H9 (cell line): ENCODE measurements at regions not wholly inside any gene's neighbourhood (a gene's known extent, or its start where the extent isn't known, plus 50 kb on each side); places are given as distances from the start of the nearest gene placed in this dataset.

Experiments
- DNase-seq: peaks from one replicate; pipeline ENCODE4 v3.0.0-alpha.2; 2017
- H2AFZ ChIP-seq: one replicate; pipeline ENCODE4 v1.6.1; 2013; ENCODE audit warnings: mild to moderate bottlenecking, low read length, control low read depth, moderate library complexity
- H2AK5ac ChIP-seq: 2 replicates; pipeline ENCODE4 v1.6.1; 2013; ENCODE audit warnings: low read length, control low read depth, mixed read lengths; ENCODE audit not compliant: insufficient read length
- H2BK120ac ChIP-seq: one replicate; pipeline ENCODE4 v1.6.1; 2013; ENCODE audit warnings: low read depth, mild to moderate bottlenecking, low read length, control low read depth, inconsistent platforms; ENCODE audit not compliant: poor library complexity, severe bottlenecking
- H2BK12ac ChIP-seq: 2 replicates; pipeline ENCODE4 v1.6.1; 2013; ENCODE audit warnings: low read length, control low read depth, mixed read lengths, low read depth; ENCODE audit not compliant: insufficient read length
- H2BK15ac ChIP-seq: 2 replicates; pipeline ENCODE4 v1.6.1; 2013; ENCODE audit warnings: low read depth, low read length, control low read depth
- H2BK20ac ChIP-seq: one replicate; pipeline ENCODE4 v1.6.1; 2013; ENCODE audit warnings: low read depth, mild to moderate bottlenecking, low read length, control low read depth, inconsistent platforms; ENCODE audit not compliant: poor library complexity, severe bottlenecking
- H2BK5ac ChIP-seq: 2 replicates; pipeline ENCODE4 v1.6.1; 2013; ENCODE audit warnings: low read length, control low read depth, mixed read lengths; ENCODE audit not compliant: insufficient read length
- H3K14ac ChIP-seq: 2 replicates; pipeline ENCODE4 v1.6.1; 2013; ENCODE audit warnings: low read length, control low read depth; ENCODE audit not compliant: insufficient read depth
- H3K18ac ChIP-seq: 2 replicates; pipeline ENCODE4 v1.6.1; 2013; ENCODE audit warnings: low read depth, mild to moderate bottlenecking, mixed read lengths, low read length, control low read depth; ENCODE audit not compliant: insufficient read length
- H3K23ac ChIP-seq: 2 replicates; pipeline ENCODE4 v1.6.1; 2013; ENCODE audit warnings: low read length, control low read depth, mixed read lengths, low read depth; ENCODE audit not compliant: insufficient read length
- H3K23me2 ChIP-seq: 2 replicates; pipeline ENCODE4 v1.6.1; 2013; ENCODE audit warnings: low read depth, mild to moderate bottlenecking, mixed read lengths, low read length, control low read depth; ENCODE audit not compliant: insufficient read length, poor library complexity, severe bottlenecking
- H3K27ac ChIP-seq: 2 replicates; pipeline ENCODE4 v1.5.1; 2013; ENCODE audit warnings: low read length, control low read depth, mixed read lengths, low read depth; ENCODE audit not compliant: insufficient read length
- H3K27me3 ChIP-seq: 2 replicates; pipeline ENCODE4 v1.6.1; 2013; ENCODE audit warnings: low read length, control low read depth, inconsistent platforms; ENCODE audit not compliant: insufficient read depth
- H3K4ac ChIP-seq: 2 replicates; pipeline ENCODE4 v1.6.1; 2013; ENCODE audit warnings: low read depth, mild to moderate bottlenecking, control low read depth, inconsistent platforms, low read length, moderate library complexity
- H3K4me1 ChIP-seq: 2 replicates; pipeline ENCODE4 v1.6.1; 2013; ENCODE audit warnings: low read length, control low read depth, inconsistent platforms; ENCODE audit not compliant: insufficient read depth
- H3K4me2 ChIP-seq: 2 replicates; pipeline ENCODE4 v1.6.1; 2013; ENCODE audit warnings: low read length, control low read depth, mixed read lengths; ENCODE audit not compliant: insufficient read length, insufficient read depth
- H3K56ac ChIP-seq: 2 replicates; pipeline ENCODE4 v1.6.1; 2013; ENCODE audit warnings: low read depth, mild to moderate bottlenecking, mixed read lengths, low read length, control low read depth; ENCODE audit not compliant: insufficient read length
- H3K79me1 ChIP-seq: 2 replicates; pipeline ENCODE4 v1.6.1; 2013; ENCODE audit warnings: low read depth, mild to moderate bottlenecking, moderate library complexity, low read length, control low read depth, inconsistent platforms; ENCODE audit not compliant: insufficient read depth, poor library complexity, severe bottlenecking
- H3K79me2 ChIP-seq: 2 replicates; pipeline ENCODE4 v1.6.1; 2013; ENCODE audit warnings: low read length, control low read depth, inconsistent platforms; ENCODE audit not compliant: insufficient read depth
- H3K9ac ChIP-seq: 2 replicates; pipeline ENCODE4 v1.6.1; 2013; ENCODE audit warnings: low read length, control low read depth, mixed read lengths; ENCODE audit not compliant: insufficient read length; ENCODE audit errors: extremely low read depth
- H3K9me3 ChIP-seq: one replicate; pipeline ENCODE4 v1.6.1; 2013; ENCODE audit warnings: low read depth, low read length, inconsistent platforms; ENCODE audit not compliant: control insufficient read depth
- H3T11ph ChIP-seq: one replicate; pipeline ENCODE4 v1.6.1; 2013; ENCODE audit warnings: mild to moderate bottlenecking, low read length, control low read depth, inconsistent platforms
- H4K20me1 ChIP-seq: one replicate; pipeline ENCODE4 v1.6.1; 2013; ENCODE audit not compliant: control insufficient read depth, insufficient read length, insufficient read depth
- H4K5ac ChIP-seq: 2 replicates; pipeline ENCODE4 v1.6.1; 2013; ENCODE audit warnings: low read depth, mild to moderate bottlenecking, mixed read lengths, low read length, control low read depth; ENCODE audit not compliant: insufficient read length
- H4K8ac ChIP-seq: replicated peaks from 2 replicates; pipeline ENCODE4 v1.6.1; 2013; ENCODE audit warnings: low read length, control low read depth, mixed read lengths, low read depth; ENCODE audit not compliant: insufficient read length
- H4K91ac ChIP-seq: 2 replicates; pipeline ENCODE4 v1.6.1; 2013; ENCODE audit warnings: low read depth, mild to moderate bottlenecking, moderate library complexity, mixed read lengths, low read length, control low read depth; ENCODE audit not compliant: insufficient read length
- H3K27ac Mint-ChIP-seq, 3 experiments: 2 replicates in 2 of 3; 3 replicates in 1 of 3; pipeline ENCODE4 v1.8.0; 2020 to 2021; ENCODE audit warnings: mixed read lengths in 3 of 3, mild to moderate bottlenecking in 1 of 3, moderate library complexity in 1 of 3
- H3K27me3 Mint-ChIP-seq: 2 replicates; pipeline ENCODE4 v1.8.0; 2021; ENCODE audit warnings: low read depth, mild to moderate bottlenecking, moderate library complexity, mixed read lengths
- H3K36me3 Mint-ChIP-seq, 3 experiments: 2 replicates in 2 of 3; 3 replicates in 1 of 3; pipeline ENCODE4 v1.8.0; 2020 to 2021; ENCODE audit warnings: low read depth in 3 of 3, mixed read lengths in 3 of 3; ENCODE audit not compliant: insufficient read depth in 1 of 3
- H3K4me1 Mint-ChIP-seq, 2 experiments: 2 replicates each; pipeline ENCODE4 v1.8.0; 2020; ENCODE audit warnings: mixed read lengths in 2 of 2
- H3K4me3 Mint-ChIP-seq, 2 experiments: 2 replicates in 1 of 2; 3 replicates in 1 of 2; pipeline ENCODE4 v1.8.0; 2020 to 2021; ENCODE audit warnings: mild to moderate bottlenecking in 2 of 2, mixed read lengths in 2 of 2, moderate library complexity in 1 of 2
- H3K9me3 Mint-ChIP-seq, 2 experiments: 2 replicates in 1 of 2; 3 replicates in 1 of 2; pipeline ENCODE4 v1.8.0; 2020; ENCODE audit warnings: mild to moderate bottlenecking in 2 of 2, mixed read lengths in 2 of 2, moderate library complexity in 1 of 2
- WGBS: extraction: QIAGEN DNeasy Blood & Tissue Kit; methylation state at CpG from one replicate; pipeline ENCODE4 v1.1.7; 2013; ENCODE audit warnings: missing lambda C conversion rate, low lambda C conversion rate, mixed read lengths; ENCODE audit not compliant: insufficient read length; ENCODE audit errors: extremely low coverage; 5-methylcytosine and 5-hydroxymethylcytosine counted together
- TF ChIP-seq, protein P1 (sequence below): fragments of 200-600 bp; sonication (generic); conservative IDR thresholded peaks from 3 replicates; pipeline ENCODE4 v1.8.0; 2021; ENCODE audit warnings: antibody characterized with exemption, mild to moderate bottlenecking

DNA sequence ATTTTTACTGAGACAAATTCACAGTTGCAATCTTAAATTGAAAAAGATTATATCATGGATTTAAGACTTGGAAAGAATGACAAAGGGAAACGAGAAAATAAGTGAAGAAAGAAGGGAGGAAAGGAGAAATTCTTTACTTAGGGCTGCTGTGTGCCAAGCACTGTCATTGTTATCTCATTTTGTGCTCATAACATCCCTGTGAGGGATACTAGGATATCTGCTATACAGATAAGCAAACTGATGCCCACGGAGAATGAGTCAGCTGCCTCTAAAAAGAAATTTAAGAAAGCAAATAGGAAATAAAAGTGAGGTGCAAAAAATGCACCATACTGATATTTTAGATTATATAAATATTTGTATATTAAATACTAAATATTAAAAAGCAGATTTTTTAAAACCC, 183.6 kb upstream of the NR5A2 start:
- Mint-ChIP-seq H3K4me1 (no peaks in the 10 kb centered on the region), H3K4me3 (no peak overlapping the region), H3K27ac (no peak overlapping the region), H3K36me3 (no peaks in the 10 kb centered on the region; a peak in 1 of 7 replicates), H3K27me3 (no peaks in the 10 kb centered on the region), H3K9me3 (peaks cover 0 to 2% of the 10 kb centered on the region in 2 experiments; a peak in 2 of 5 replicates)
- TF ChIP-seq, protein P1, sequence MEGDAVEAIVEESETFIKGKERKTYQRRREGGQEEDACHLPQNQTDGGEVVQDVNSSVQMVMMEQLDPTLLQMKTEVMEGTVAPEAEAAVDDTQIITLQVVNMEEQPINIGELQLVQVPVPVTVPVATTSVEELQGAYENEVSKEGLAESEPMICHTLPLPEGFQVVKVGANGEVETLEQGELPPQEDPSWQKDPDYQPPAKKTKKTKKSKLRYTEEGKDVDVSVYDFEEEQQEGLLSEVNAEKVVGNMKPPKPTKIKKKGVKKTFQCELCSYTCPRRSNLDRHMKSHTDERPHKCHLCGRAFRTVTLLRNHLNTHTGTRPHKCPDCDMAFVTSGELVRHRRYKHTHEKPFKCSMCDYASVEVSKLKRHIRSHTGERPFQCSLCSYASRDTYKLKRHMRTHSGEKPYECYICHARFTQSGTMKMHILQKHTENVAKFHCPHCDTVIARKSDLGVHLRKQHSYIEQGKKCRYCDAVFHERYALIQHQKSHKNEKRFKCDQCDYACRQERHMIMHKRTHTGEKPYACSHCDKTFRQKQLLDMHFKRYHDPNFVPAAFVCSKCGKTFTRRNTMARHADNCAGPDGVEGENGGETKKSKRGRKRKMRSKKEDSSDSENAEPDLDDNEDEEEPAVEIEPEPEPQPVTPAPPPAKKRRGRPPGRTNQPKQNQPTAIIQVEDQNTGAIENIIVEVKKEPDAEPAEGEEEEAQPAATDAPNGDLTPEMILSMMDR: no peak
- H2AFZ ChIP-seq: no peak overlapping the region
- H4K20me1 ChIP-seq: no peaks in the 10 kb centered on the region
- no peak overlapping the region for H3T11ph ChIP-seq
- WGBS: 100% methylated on average over 1 of the region's 2 CpGs
- H2BK120ac ChIP-seq: no peak overlapping the region
- H3K9ac ChIP-seq: no peak overlapping the region
- H4K5ac ChIP-seq: no peak overlapping the region
- no peaks in the 10 kb centered on the region for H3K4me1 ChIP-seq
- no peak overlapping the region for H3K27ac ChIP-seq
- H2AK5ac ChIP-seq: no peak overlapping the region
- H3K18ac ChIP-seq: no peak overlapping the region
- no peak overlapping the region for H3K23ac ChIP-seq
- H3K27me3 ChIP-seq: no peaks in the 10 kb centered on the region
- H3K79me1 ChIP-seq: no peaks in the 10 kb centered on the region
- no peaks in the 10 kb centered on the region for H3K9me3 ChIP-seq
- no peak overlapping the region for H3K4ac ChIP-seq
- no peak overlapping the region for H3K56ac ChIP-seq
- DNase-seq: no peak
- H2BK5ac ChIP-seq: no peak overlapping the region
- H3K14ac ChIP-seq: no peak overlapping the region
- H2BK20ac ChIP-seq: no peak overlapping the region
- H4K8ac ChIP-seq: no peak overlapping the region
- no peak overlapping the region for H4K91ac ChIP-seq
- H3K23me2 ChIP-seq: no peaks in the 10 kb centered on the region
- H3K79me2 ChIP-seq: no peaks in the 10 kb centered on the region
- no peak overlapping the region for H2BK15ac ChIP-seq
- no peak overlapping the region for H2BK12ac ChIP-seq
- no peak overlapping the region for H3K4me2 ChIP-seq
